Thyroid gland (tissue), 4 donors: ENCODE measurements at regions not wholly inside any gene's neighbourhood (a gene's known extent, or its start where the extent isn't known, plus 50 kb on each side); places are given as distances from the start of the nearest gene placed in this dataset.

ENCODE experiments used
- DNase-seq, 2 donors: peaks; one replicate each; pipeline ENCODE4 v3.0.0-alpha.2; 2019
- H3K27ac ChIP-seq, 3 donors: fragments of 200-600 bp; sonication (generic); 1 replicate in 2 of 3; 2 replicates in 1 of 3; pipeline ENCODE4 v1.5.1; 2016 to 2019; ENCODE audit warnings: mild to moderate bottlenecking in 1 of 3, moderate library complexity in 1 of 3
- H3K27me3 ChIP-seq: fragments of 200-600 bp; sonication (generic); one replicate; pipeline ENCODE4 v1.5.1; 2019
- H3K36me3 ChIP-seq, 2 donors: fragments of 200-600 bp; sonication (generic); one replicate each; pipeline ENCODE4 v1.5.1; 2016 to 2019
- H3K4me1 ChIP-seq, 2 donors: fragments of 200-600 bp; sonication (generic); one replicate each; pipeline ENCODE4 v1.5.1; 2017 to 2019
- H3K4me3 ChIP-seq, 3 donors: fragments of 200-600 bp; sonication (generic); replicated peaks in 1 of 3; 1 replicate in 2 of 3; 2 replicates in 1 of 3; pipeline ENCODE4 v1.5.1; 2016; ENCODE audit warnings: mild to moderate bottlenecking in 1 of 3
- H3K9me3 ChIP-seq: fragments of 200-600 bp; sonication (generic); one replicate; pipeline ENCODE4 v1.5.1; 2017
- CTCF ChIP-seq, 6 experiments: fragments of 200-600 bp in 3 of 6; fragments of 450-650 bp in 3 of 6; sonication (generic) in 3 of 6; IDR thresholded peaks; one replicate each; pipeline ENCODE4 v1.5.1; 2016 to 2019; ENCODE audit warnings: antibody characterized with exemption in 6 of 6, mild to moderate bottlenecking in 2 of 6, inconsistent platforms in 1 of 6, moderate library complexity in 1 of 6
- POLR2A ChIP-seq, 2 donors: fragments of 450-650 bp; IDR thresholded peaks; one replicate each; pipeline ENCODE4 v1.6.1; 2017; ENCODE audit warnings: antibody characterized with exemption in 2 of 2, mild to moderate bottlenecking in 2 of 2, moderate library complexity in 1 of 2
- WGBS, 2 donors: methylation state at CpG; one replicate each; pipeline ENCODE4 v1.1.5; 2017; 5-methylcytosine and 5-hydroxymethylcytosine counted together
- intact Hi-C: fragments of 100-400 bp; cut with DNase I; formaldehyde crosslinking; loops from one replicate; pipeline ENCODE4 v1.15.1; 2023

- Histone ChIP-seq H3K27me3 (no peaks in the 10 kb centered on the region), H3K4me1 (no peaks in the 10 kb centered on the region), H3K36me3 (no peaks in the 10 kb centered on the region), H3K9me3 (no peaks in the 10 kb centered on the region), H3K27ac (no peak overlapping the region), H3K4me3 (no peak overlapping the region)
- DNase-seq: no peak
- WGBS, 2 donors: 48 to 56% methylated on average over 4 of the region's 4 CpGs
- TF ChIP-seq POLR2A (IDR thresholded peaks at IDR 0.05) (no peak), CTCF (IDR thresholded peaks at IDR 0.05) (no peak)
- intact Hi-C loops: no loop called here
Measured at GRCh38 chr10:130808686-130809085, 502.8 kb downstream of the TCERG1L start.

- Histone ChIP-seq H3K9me3 (no peaks in the 10 kb centered on the region), H3K27me3 (no peaks in the 10 kb centered on the region), H3K4me1 (no peaks in the 10 kb centered on the region), H3K36me3 (no peaks in the 10 kb centered on the region), H3K27ac (no peak overlapping the region), H3K4me3 (no peak overlapping the region)
- 85 to 87% methylated on average over 9 of the region's 9 CpGs for WGBS, 2 donors
- DNase-seq: no peak
- TF ChIP-seq POLR2A (IDR thresholded peaks at IDR 0.05): no peak
- no peak for TF ChIP-seq CTCF (IDR thresholded peaks at IDR 0.05)
- intact Hi-C loops: no loop called here
Measured at GRCh38 chr10:130809181-130809580, 502.3 kb downstream of the TCERG1L start.

DNA sequence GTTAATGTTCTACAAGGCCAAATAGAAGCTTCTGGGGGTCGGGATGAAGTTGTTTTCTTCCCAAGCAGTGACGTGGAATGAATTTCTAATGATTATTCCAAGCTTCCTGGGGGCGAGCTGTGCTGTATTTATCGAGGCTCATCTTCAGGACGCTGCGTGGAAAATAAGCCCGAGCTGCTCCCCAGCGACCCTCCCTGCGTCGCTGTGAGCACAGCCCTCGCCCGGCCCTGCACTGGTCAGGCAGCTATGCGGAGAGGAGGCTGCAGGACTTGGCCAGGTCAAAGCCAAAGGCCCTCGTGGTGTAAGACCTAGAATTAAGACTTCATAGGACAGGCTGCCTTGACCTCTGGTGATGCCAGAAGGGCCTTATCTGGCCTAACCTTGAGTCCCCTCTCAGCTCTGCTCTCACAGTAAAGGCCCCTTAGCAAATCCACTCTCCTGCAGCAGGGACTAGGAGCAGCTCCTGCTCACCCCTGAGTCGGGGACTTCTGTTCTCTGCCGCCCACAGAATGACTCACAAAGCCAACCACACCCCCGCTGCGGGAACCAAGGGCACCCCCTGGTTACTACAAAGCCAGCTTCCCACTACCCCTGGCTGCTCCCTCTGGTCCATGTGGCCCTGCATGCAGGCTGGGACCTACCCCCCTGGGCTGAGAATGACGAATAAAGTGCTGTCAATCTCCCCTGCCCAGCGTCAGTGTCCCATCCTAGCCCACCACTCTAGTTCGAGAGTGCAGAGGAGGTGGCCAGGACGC, 501.6 kb downstream of the TCERG1L start:
- TF ChIP-seq POLR2A (IDR thresholded peaks at IDR 0.05) (no peak), CTCF (IDR thresholded peaks at IDR 0.05) (no peak)
- no peak for DNase-seq
- WGBS, 2 donors: 73 to 79% methylated on average over 17 to 22 of the region's 22 CpGs

GRCh38 chr10:130810856-130811255, 500.7 kb downstream of the TCERG1L start:
- 81 to 83% methylated on average over 11 to 14 of the region's 14 CpGs for WGBS, 2 donors
- DNase-seq: no peak
- no peaks in the 10 kb centered on the region for H3K4me1 ChIP-seq
- intact Hi-C loops: no loop called here
- H3K27ac ChIP-seq: no peak overlapping the region
- no peaks in the 10 kb centered on the region for H3K9me3 ChIP-seq
- no peaks in the 10 kb centered on the region for H3K36me3 ChIP-seq
- TF ChIP-seq CTCF (IDR thresholded peaks at IDR 0.05) (no peak), POLR2A (IDR thresholded peaks at IDR 0.05) (no peak)
- no peak overlapping the region for H3K4me3 ChIP-seq
- H3K27me3 ChIP-seq: no peaks in the 10 kb centered on the region

More for the DNA sequence above, 501.6 kb downstream of the TCERG1L start:
- Histone ChIP-seq H3K36me3 (no peaks in the 10 kb centered on the region), H3K4me3 (no peak overlapping the region), H3K27me3 (no peaks in the 10 kb centered on the region), H3K9me3 (no peaks in the 10 kb centered on the region), H3K4me1 (no peaks in the 10 kb centered on the region), H3K27ac (no peak overlapping the region)
- intact Hi-C loops: no loop called here

GRCh38 chr10:130812381-130813148, 499.0 kb downstream of the TCERG1L start:
- no peak for DNase-seq
- no peaks in the 10 kb centered on the region for H3K36me3 ChIP-seq
- intact Hi-C loops: no loop called here
- TF ChIP-seq POLR2A (IDR thresholded peaks at IDR 0.05) (no peak), CTCF (IDR thresholded peaks at IDR 0.05) (no peak)
- WGBS, 2 donors: 85% methylated on average over 14 of the region's 14 CpGs
- H3K4me1 ChIP-seq: no peaks in the 10 kb centered on the region
- no peak overlapping the region for H3K27ac ChIP-seq
- H3K4me3 ChIP-seq: no peak overlapping the region
- no peaks in the 10 kb centered on the region for H3K9me3 ChIP-seq
- no peaks in the 10 kb centered on the region for H3K27me3 ChIP-seq
